H1 (cell line): ENCODE measurements at regions not wholly inside any gene's neighbourhood (a gene's known extent, or its start where the extent isn't known, plus 50 kb on each side); places are given as distances from the start of the nearest gene placed in this dataset.

Experiments used
- CHD7 ChIP-seq: fragments of 300-600 bp; sonication (generic); IDR thresholded peaks from 2 replicates; pipeline ENCODE4 v1.7.1; 2012; ENCODE audit warnings: low read length, moderate library complexity, mild to moderate bottlenecking, inconsistent platforms; ENCODE audit not compliant: insufficient replicate concordance

DNA sequence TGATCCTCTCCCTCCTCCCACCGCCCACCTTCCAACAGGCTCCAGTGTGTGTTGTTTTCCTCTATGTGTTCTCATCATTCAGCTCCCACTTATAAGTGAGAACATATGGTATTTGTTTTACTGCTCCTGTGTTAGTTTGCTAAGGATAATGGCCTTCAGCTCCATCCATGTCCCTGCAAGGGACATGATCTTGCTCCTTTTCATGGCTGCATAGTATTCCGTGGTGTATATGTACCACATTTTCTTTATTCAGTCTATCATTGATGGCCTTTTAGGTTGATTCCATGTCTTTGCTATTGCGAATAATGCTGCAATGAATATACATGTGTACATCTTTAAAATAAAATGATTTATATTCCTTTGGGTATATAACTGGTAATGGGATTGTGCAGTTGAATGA, 80.2 kb upstream of the C5orf63 start (continued):
- TF ChIP-seq CHD7 = no peak
